ENCODE measurements at regions not wholly inside any gene's neighbourhood (a gene's known extent, or its start where the extent isn't known, plus 50 kb on each side); places are given as distances from the start of the nearest gene placed in this dataset.
A peak's percentile ranks its signal among the peaks of the same experiment; 100 is the strongest.

- peak; percentile 52 for ATAC-seq
- no peak for TF ChIP-seq CSDC2 (CRISPR knock-in tag; IDR thresholded peaks at IDR 0.05)
- no peak for TF ChIP-seq OSR1 (CRISPR knock-in tag; IDR thresholded peaks at IDR 0.05)
- TF ChIP-seq ZFP3 (CRISPR knock-in tag; IDR thresholded peaks at IDR 0.05) = no peak
- TF ChIP-seq TSHZ2 (CRISPR knock-in tag; IDR thresholded peaks at IDR 0.05) = no peak
- TF ChIP-seq, protein P1, sequence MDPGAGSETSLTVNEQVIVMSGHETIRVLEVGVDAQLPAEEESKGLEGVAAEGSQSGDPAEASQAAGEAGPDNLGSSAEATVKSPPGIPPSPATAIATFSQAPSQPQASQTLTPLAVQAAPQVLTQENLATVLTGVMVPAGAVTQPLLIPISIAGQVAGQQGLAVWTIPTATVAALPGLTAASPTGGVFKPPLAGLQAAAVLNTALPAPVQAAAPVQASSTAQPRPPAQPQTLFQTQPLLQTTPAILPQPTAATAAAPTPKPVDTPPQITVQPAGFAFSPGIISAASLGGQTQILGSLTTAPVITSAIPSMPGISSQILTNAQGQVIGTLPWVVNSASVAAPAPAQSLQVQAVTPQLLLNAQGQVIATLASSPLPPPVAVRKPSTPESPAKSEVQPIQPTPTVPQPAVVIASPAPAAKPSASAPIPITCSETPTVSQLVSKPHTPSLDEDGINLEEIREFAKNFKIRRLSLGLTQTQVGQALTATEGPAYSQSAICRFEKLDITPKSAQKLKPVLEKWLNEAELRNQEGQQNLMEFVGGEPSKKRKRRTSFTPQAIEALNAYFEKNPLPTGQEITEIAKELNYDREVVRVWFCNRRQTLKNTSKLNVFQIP (CRISPR knock-in tag; IDR thresholded peaks at IDR 0.05; ENCODE audit: borderline replicate concordance, low read depth) = no peak
- TF ChIP-seq RARB (CRISPR knock-in tag; IDR thresholded peaks at IDR 0.05) = no peak
- no peak for TF ChIP-seq BACH2 (CRISPR knock-in tag; IDR thresholded peaks at IDR 0.05; ENCODE audit: borderline replicate concordance)
Measured at GRCh38 chr5:97629276-97629675, 446.2 kb upstream of the RIOK2 start.

DNA sequence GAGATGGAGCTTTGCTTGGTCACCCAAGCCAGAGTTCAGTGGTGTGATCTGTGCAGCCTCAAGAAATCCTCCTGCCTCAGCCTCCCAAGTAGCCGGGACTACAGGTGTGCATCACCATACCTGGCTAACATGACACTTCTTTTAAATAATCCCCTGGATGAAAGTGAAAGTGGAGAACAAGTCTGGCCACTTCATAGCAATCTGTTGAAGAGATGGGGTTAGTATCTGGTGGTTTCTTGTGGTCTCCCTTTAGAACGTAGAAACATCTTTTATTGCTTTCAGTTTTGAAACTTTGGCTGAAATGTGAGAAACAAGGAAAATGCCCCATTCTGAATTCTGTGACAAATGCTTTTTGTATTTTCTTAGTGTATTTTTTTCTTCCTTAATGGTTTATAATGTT lies 452.5 kb upstream of the RIOK2 start:
- TF ChIP-seq SNAI2 (CRISPR knock-in tag; IDR thresholded peaks at IDR 0.05) (no peak), ISL1 (CRISPR knock-in tag; IDR thresholded peaks at IDR 0.05) (no peak), ZNF70 (CRISPR knock-in tag; IDR thresholded peaks at IDR 0.05) (no peak), RARB (CRISPR knock-in tag; IDR thresholded peaks at IDR 0.05) (no peak), CSRNP3 (CRISPR knock-in tag; IDR thresholded peaks at IDR 0.05) (no peak)
- ATAC-seq = no peak

DNA sequence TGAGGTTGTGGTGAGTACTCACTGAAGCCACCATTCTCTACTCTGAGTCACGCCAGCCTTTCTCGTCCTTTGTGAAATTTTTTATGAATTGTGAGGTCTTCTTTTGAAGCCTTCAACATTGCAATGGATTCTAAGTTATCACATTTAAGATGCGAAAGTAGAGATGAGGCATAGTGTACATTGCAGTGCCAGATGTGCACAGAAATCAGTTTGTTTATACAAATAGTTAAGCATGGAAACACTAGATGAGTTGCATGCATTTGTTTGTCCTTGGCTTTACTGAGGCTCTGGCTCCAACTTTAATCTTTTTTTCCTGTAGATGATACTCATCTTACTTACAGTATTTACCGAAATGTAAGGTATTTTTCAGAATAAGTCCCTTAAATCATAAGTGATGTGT lies 453.7 kb upstream of the RIOK2 start:
- ATAC-seq = no peak

DNA sequence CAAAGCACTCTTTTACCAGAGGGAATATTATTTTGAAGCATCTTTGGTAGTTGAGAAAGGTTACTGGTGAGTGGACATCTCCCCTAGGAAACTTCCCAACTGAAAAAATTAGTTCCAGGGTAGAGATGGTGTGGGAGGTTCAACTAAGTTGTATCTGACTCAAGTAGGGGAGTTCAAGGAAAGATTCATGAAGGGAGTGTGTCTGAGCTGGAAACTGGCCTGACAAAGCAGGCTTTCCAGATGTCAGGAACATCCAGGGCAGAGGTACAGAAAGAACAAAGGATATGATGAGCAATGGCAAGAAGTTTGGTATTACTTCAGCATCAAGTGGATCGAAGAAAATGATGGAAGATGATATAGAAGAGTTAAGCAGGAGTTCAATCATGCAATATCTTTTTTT lies 458.0 kb upstream of the RIOK2 start:
- ATAC-seq = no peak
- TF ChIP-seq ZFP30 (CRISPR knock-in tag; IDR thresholded peaks at IDR 0.05) = no peak

More for the DNA sequence above, 453.7 kb upstream of the RIOK2 start:
- TF ChIP-seq TCF4 (CRISPR knock-in tag; IDR thresholded peaks at IDR 0.05; ENCODE audit: borderline replicate concordance) = no peak
- no peak for TF ChIP-seq GLIS3 (CRISPR knock-in tag; IDR thresholded peaks at IDR 0.05)
- TF ChIP-seq, protein P1 (CRISPR knock-in tag; IDR thresholded peaks at IDR 0.05; ENCODE audit: borderline replicate concordance, low read depth) = no peak
- TF ChIP-seq TOX (CRISPR knock-in tag; IDR thresholded peaks at IDR 0.05; ENCODE audit: borderline replicate concordance) = no peak

DNA sequence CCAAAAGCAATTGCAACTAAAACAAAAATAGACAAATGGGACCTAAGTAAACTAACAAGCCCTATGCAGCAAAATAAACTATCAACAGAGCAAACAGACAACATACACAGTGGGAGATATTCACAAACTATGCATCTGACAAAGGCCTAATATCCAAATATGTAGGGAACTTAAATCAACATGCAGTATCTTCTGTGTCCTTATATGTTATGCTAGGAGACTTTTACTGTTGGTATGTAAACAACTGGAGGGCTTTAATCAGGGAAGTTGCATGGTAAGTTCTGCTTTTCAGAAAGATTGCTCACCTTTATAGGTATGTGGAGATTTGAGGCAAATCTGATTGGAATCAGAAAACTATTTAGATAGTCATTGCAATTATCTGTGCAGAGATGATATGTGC lies 461.2 kb upstream of the RIOK2 start:
- TF ChIP-seq CSRNP3 (CRISPR knock-in tag; IDR thresholded peaks at IDR 0.05) (no peak), ESRRG (CRISPR knock-in tag; IDR thresholded peaks at IDR 0.05) (no peak), CSDC2 (CRISPR knock-in tag; IDR thresholded peaks at IDR 0.05) (no peak), ZNF70 (CRISPR knock-in tag; IDR thresholded peaks at IDR 0.05) (no peak), GLIS3 (CRISPR knock-in tag; IDR thresholded peaks at IDR 0.05) (no peak), TSHZ2 (CRISPR knock-in tag; IDR thresholded peaks at IDR 0.05) (no peak), ZNF565 (CRISPR knock-in tag; conservative IDR thresholded peaks at IDR 0.05; ENCODE audit: low read depth) (no peak), SNAI2 (CRISPR knock-in tag; IDR thresholded peaks at IDR 0.05) (no peak), RARB (CRISPR knock-in tag; IDR thresholded peaks at IDR 0.05) (no peak), ISL1 (CRISPR knock-in tag; IDR thresholded peaks at IDR 0.05) (no peak), PPARA (CRISPR knock-in tag; IDR thresholded peaks at IDR 0.05; ENCODE audit: borderline replicate concordance) (no peak), ZC3H10 (CRISPR knock-in tag; IDR thresholded peaks at IDR 0.05) (no peak), ZFP30 (CRISPR knock-in tag; IDR thresholded peaks at IDR 0.05) (no peak)
- no peak for ATAC-seq
